PC-3 (cell line): ENCODE measurements at regions not wholly inside any gene's neighbourhood (a gene's known extent, or its start where the extent isn't known, plus 50 kb on each side); places are given as distances from the start of the nearest gene placed in this dataset.

Experiments
- EZH2 ChIP-seq: fragments of 300-600 bp; sonication (generic); IDR thresholded peaks from one replicate; pipeline ENCODE4 v1.6.1; 2017; ENCODE audit warnings: antibody characterized with exemption, mild to moderate bottlenecking, low read length; ENCODE audit not compliant: unreplicated experiment
- TF ChIP-seq, protein P1 (sequence below): fragments of 300-600 bp; sonication (generic); conservative IDR thresholded peaks from 2 replicates; pipeline ENCODE4 v1.5.1; 2017; ENCODE audit warnings: antibody characterized with exemption, low read depth, mild to moderate bottlenecking, low read length

DNA sequence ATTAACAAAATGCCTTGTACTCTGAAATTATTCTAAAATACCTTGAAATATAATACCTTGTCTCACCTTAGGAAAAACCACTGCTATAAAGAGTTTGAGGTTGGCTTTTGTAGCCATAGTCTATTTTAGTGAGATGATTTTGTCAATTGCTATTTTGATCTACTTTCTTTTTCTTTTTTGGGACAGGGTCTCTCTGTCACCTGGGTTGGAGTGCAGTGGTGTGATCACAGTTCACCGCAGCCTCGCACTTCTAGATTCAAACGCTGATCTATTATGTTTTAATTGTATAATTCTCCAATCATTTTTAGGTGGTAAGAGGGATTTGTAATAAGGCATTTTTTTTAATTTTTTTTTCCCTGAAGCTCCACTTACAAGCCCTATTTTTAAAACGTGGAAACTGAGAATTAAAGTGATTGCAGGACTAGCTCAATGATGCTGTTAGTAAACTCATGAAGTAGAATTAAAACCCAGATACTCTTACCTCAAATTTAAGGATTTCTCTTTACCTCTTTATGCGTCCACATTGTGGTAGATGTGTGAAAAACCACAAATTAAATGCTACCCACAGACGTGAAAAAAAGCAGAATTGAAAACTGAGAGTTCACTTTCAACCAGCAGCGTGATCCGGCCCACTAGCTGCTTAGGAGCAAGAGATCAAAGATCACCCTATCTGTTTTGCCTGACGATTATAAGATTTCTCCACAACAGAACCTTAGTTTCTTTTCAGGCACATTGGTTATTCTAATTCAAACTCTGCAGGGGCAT lies 384.2 kb downstream of the CGGBP1 start:
- no peak for TF ChIP-seq EZH2
- TF ChIP-seq, protein P1, sequence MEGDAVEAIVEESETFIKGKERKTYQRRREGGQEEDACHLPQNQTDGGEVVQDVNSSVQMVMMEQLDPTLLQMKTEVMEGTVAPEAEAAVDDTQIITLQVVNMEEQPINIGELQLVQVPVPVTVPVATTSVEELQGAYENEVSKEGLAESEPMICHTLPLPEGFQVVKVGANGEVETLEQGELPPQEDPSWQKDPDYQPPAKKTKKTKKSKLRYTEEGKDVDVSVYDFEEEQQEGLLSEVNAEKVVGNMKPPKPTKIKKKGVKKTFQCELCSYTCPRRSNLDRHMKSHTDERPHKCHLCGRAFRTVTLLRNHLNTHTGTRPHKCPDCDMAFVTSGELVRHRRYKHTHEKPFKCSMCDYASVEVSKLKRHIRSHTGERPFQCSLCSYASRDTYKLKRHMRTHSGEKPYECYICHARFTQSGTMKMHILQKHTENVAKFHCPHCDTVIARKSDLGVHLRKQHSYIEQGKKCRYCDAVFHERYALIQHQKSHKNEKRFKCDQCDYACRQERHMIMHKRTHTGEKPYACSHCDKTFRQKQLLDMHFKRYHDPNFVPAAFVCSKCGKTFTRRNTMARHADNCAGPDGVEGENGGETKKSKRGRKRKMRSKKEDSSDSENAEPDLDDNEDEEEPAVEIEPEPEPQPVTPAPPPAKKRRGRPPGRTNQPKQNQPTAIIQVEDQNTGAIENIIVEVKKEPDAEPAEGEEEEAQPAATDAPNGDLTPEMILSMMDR: no peak
